ENCODE measurements at regions not wholly inside any gene's neighbourhood (a gene's known extent, or its start where the extent isn't known, plus 50 kb on each side); places are given as distances from the start of the nearest gene placed in this dataset.

- H3K27ac ChIP-seq (ENCODE audit: low read length), result no peak overlapping the region
- H3K4me3 ChIP-seq (ENCODE audit: low read length), result no peak overlapping the region
- no peaks in the 10 kb centered on the region for H3K36me3 ChIP-seq (ENCODE audit: control insufficient read depth, insufficient read depth, low read length)
- H3K9me3 ChIP-seq (replicated peaks; ENCODE audit: control insufficient read depth, low read depth, low read length), result no peaks in the 10 kb centered on the region
- WGBS (ENCODE audit: insufficient coverage), result no CpG with 5 or more reads among the region's 5 CpGs
- no peaks in the 10 kb centered on the region for H3K27me3 ChIP-seq (ENCODE audit: control insufficient read depth, insufficient read depth, low read length)
- no peaks in the 10 kb centered on the region for H3K4me1 ChIP-seq (ENCODE audit: control insufficient read depth, insufficient read depth, low read length)
- peak; percentile 3 for DNase-seq
Measured at GRCh38 chr2:180411661-180412060, 404.6 kb upstream of the CWC22 start.

DNA sequence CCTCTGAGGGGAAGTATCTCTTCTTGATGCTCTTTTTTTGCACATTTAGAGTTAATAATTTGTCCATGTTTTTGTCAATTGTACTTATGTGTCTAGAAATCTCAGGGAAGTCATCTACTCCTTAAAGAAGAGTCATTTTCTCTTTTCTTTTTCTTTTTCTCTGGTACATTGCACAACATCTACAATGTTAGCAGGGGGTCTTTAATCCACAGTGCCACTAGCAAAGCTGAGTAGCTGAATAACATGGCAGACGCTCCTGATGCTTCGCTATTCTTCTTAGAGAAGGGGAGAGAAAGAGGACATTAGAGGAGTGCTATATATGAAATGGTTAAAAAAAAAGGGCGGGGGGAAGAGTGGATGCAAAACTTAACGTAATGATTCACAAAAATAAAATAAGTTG is 399.6 kb upstream of the CWC22 start:
- DNase-seq, result no peak
- Histone ChIP-seq H3K27me3 (ENCODE audit: control insufficient read depth, insufficient read depth, low read length) (no peaks in the 10 kb centered on the region), H3K9me3 (replicated peaks; ENCODE audit: control insufficient read depth, low read depth, low read length) (no peaks in the 10 kb centered on the region), H3K27ac (ENCODE audit: low read length) (no peak overlapping the region), H3K4me1 (ENCODE audit: control insufficient read depth, insufficient read depth, low read length) (no peaks in the 10 kb centered on the region), H3K4me3 (ENCODE audit: low read length) (no peak overlapping the region), H3K36me3 (ENCODE audit: control insufficient read depth, insufficient read depth, low read length) (no peaks in the 10 kb centered on the region)
- WGBS (ENCODE audit: insufficient coverage), result no CpG with 5 or more reads among the region's 4 CpGs

DNA sequence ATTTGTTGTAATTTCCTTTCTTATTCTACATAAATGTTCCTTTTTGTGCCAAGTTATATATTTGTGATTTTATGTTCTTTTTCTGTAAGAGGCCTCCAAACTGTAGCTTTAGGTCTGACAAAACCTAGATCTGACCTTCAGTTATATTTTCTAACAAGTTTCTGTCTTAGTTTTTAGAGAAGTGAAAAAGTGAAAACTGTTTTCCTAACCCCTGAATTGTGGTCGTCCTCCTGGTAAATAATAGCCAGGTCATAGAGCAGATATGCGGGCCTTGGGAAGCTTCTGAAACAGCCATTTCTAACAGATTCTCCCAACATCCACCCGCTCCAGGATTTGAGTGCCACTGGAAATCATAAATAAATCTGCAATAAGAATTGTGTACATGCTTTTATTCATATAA is 398.4 kb upstream of the CWC22 start:
- no peaks in the 10 kb centered on the region for H3K9me3 ChIP-seq (replicated peaks; ENCODE audit: control insufficient read depth, low read depth, low read length)

DNA sequence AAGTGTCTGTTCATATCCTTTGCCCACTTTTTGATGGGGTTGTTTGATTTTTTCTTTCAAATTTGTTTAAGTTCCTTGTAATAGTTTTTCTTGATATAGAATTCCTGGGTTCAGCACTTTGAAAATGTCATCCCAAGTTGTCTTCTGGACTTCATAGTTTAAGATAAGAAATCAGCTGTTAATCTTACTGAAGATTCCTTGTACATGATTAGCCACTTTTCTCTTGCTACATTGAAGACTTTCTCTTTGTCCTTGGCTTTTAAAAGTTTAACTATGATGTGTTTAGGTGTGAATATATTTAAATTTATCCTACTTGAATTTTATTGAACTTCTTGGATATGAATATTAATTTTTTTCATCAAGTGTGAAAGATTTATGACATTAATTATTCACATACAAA is 387.2 kb upstream of the CWC22 start:
- no peaks in the 10 kb centered on the region for H3K27me3 ChIP-seq (ENCODE audit: control insufficient read depth, insufficient read depth, low read length)
- H3K4me3 ChIP-seq (ENCODE audit: low read length), result no peak overlapping the region
- DNase-seq, result no peak
- H3K4me1 ChIP-seq (ENCODE audit: control insufficient read depth, insufficient read depth, low read length), result no peaks in the 10 kb centered on the region
- H3K9me3 ChIP-seq (replicated peaks; ENCODE audit: control insufficient read depth, low read depth, low read length), result peaks cover 7% of the 10 kb centered on the region
- H3K27ac ChIP-seq (ENCODE audit: low read length), result no peak overlapping the region
- no peaks in the 10 kb centered on the region for H3K36me3 ChIP-seq (ENCODE audit: control insufficient read depth, insufficient read depth, low read length)

More for the DNA sequence above, 398.4 kb upstream of the CWC22 start:
- Histone ChIP-seq H3K4me3 (ENCODE audit: low read length) (no peak overlapping the region), H3K27ac (ENCODE audit: low read length) (no peak overlapping the region), H3K4me1 (ENCODE audit: control insufficient read depth, insufficient read depth, low read length) (no peaks in the 10 kb centered on the region), H3K27me3 (ENCODE audit: control insufficient read depth, insufficient read depth, low read length) (no peaks in the 10 kb centered on the region), H3K36me3 (ENCODE audit: control insufficient read depth, insufficient read depth, low read length) (no peaks in the 10 kb centered on the region)
- DNase-seq, result no peak
- no CpG with 5 or more reads among the region's 3 CpGs for WGBS (ENCODE audit: insufficient coverage)

DNA sequence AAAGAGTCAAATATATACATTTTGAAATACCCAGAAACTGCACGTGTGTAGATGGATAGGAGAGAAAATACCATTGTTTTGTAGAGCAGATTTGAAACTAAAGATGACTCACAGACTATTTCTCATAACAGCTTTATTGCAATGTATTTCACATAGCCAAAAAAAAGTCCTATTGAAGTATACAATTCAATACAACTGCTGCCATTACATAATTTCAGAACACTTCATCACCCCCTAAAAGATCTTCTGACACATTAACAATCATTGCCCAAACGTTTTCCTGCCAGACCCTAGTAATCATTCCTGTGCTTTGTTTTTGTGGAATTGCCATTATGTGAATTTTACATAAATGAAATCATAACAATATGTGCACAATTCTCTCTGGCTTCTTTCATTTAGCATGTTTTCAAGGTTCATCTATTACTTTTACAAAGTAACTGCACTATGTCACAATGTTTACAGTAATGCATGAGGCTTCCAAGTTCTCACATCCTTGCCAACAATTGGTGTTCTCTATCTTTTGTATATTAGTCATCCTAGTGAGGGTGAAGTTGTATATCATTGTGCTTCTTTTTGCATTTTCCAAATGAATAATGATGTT is 378.6 kb upstream of the CWC22 start:
- DNase-seq, result peak; percentile 92
- H3K9me3 ChIP-seq (replicated peaks; ENCODE audit: control insufficient read depth, low read depth, low read length), result peaks cover 1% of the 10 kb centered on the region
- no CpG with 5 or more reads among the region's 2 CpGs for WGBS (ENCODE audit: insufficient coverage)

DNA sequence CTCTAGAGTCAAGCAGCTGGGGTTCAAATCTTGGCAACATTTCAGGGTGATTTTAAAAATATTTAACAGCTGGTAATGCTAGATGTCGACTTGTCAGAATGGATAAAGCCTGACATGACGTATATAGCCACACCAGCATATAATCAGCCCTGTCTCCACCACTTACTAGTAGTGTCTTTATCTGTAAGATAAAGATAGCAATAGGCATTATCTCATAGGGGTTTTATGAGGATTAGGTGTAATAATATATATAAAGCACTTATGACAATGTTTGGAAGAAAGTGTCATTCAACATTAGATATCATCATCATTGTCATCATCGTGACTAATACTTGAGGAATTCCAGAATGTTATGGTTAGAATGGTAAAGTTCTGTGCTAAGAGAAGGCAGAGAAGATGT is 369.0 kb upstream of the CWC22 start:
- DNase-seq, result peak; percentile 37
- Histone ChIP-seq H3K4me1 (ENCODE audit: control insufficient read depth, insufficient read depth, low read length) (peaks cover 2% of the 10 kb centered on the region), H3K36me3 (ENCODE audit: control insufficient read depth, insufficient read depth, low read length) (no peaks in the 10 kb centered on the region), H3K27me3 (ENCODE audit: control insufficient read depth, insufficient read depth, low read length) (no peaks in the 10 kb centered on the region), H3K27ac (ENCODE audit: low read length) (no peak overlapping the region), H3K4me3 (ENCODE audit: low read length) (no peak overlapping the region), H3K9me3 (replicated peaks; ENCODE audit: control insufficient read depth, low read depth, low read length) (peaks cover 2% of the 10 kb centered on the region)
- WGBS (ENCODE audit: insufficient coverage), result no CpG with 5 or more reads among the region's 3 CpGs

More for the DNA sequence above, 378.6 kb upstream of the CWC22 start:
- no peak overlapping the region for H3K4me3 ChIP-seq (ENCODE audit: low read length)
- H3K27ac ChIP-seq (ENCODE audit: low read length), result no peak overlapping the region
- no peaks in the 10 kb centered on the region for H3K4me1 ChIP-seq (ENCODE audit: control insufficient read depth, insufficient read depth, low read length)
- H3K27me3 ChIP-seq (ENCODE audit: control insufficient read depth, insufficient read depth, low read length), result no peaks in the 10 kb centered on the region
- H3K36me3 ChIP-seq (ENCODE audit: control insufficient read depth, insufficient read depth, low read length), result no peaks in the 10 kb centered on the region

- peak; percentile 5 for DNase-seq
- WGBS (ENCODE audit: insufficient coverage), result no CpG with 5 or more reads among the region's 3 CpGs
- Histone ChIP-seq H3K27ac (ENCODE audit: low read length) (no peak overlapping the region), H3K36me3 (ENCODE audit: control insufficient read depth, insufficient read depth, low read length) (no peaks in the 10 kb centered on the region), H3K4me3 (ENCODE audit: low read length) (no peak overlapping the region), H3K9me3 (replicated peaks; ENCODE audit: control insufficient read depth, low read depth, low read length) (no peaks in the 10 kb centered on the region), H3K4me1 (ENCODE audit: control insufficient read depth, insufficient read depth, low read length) (peaks cover 5% of the 10 kb centered on the region), H3K27me3 (ENCODE audit: control insufficient read depth, insufficient read depth, low read length) (no peaks in the 10 kb centered on the region)
Measured at GRCh38 chr2:180374502-180375281, 367.6 kb upstream of the CWC22 start.

DNA sequence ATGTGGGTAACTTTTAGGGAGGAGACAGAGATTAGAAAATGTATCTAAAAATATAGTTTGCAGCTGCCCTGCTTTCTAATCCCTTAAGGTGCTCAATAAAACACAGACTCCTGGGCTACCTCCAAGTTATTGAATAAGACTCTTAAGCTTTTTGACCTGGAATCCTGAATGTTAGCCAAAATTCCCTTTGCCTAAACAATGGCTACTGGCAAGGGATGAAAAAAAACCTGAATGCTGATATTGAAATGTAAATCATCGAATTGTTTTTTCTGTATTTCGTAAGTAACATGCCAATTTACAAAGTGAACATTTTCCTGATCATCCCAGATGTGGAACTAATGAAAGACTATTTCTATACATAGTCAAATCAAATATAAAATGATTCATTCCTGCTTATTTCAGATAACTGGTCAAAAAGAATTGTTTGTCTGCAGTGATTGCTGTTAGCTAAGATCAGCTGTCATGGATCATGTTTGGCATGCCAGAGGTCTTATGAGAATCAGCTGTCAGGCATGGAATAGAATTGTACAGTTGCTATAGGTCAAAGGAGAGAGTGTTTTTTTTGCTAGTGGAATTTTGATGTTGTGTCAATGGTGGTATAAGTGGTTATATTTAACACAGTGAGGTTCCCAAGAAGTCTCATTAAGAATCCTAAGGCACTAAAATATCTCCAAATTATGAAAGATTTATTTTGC is 363.6 kb upstream of the CWC22 start:
- no CpG with 5 or more reads among the region's 2 CpGs for WGBS (ENCODE audit: insufficient coverage)
- Histone ChIP-seq H3K9me3 (replicated peaks; ENCODE audit: control insufficient read depth, low read depth, low read length) (no peaks in the 10 kb centered on the region), H3K4me3 (ENCODE audit: low read length) (no peak overlapping the region), H3K27ac (ENCODE audit: low read length) (peak overlapping the region; percentile 33), H3K4me1 (ENCODE audit: control insufficient read depth, insufficient read depth, low read length) (peaks cover 16% of the 10 kb centered on the region), H3K36me3 (ENCODE audit: control insufficient read depth, insufficient read depth, low read length) (no peaks in the 10 kb centered on the region), H3K27me3 (ENCODE audit: control insufficient read depth, insufficient read depth, low read length) (no peaks in the 10 kb centered on the region)
- peak; percentile 62 for DNase-seq

- WGBS (ENCODE audit: insufficient coverage), result 20% methylated on average over 1 of the region's 2 CpGs
- H3K4me3 ChIP-seq (ENCODE audit: low read length), result no peak overlapping the region
- peak; percentile 76 for DNase-seq
- H3K4me1 ChIP-seq (ENCODE audit: control insufficient read depth, insufficient read depth, low read length), result peaks cover 16% of the 10 kb centered on the region
- no peaks in the 10 kb centered on the region for H3K9me3 ChIP-seq (replicated peaks; ENCODE audit: control insufficient read depth, low read depth, low read length)
- no peaks in the 10 kb centered on the region for H3K27me3 ChIP-seq (ENCODE audit: control insufficient read depth, insufficient read depth, low read length)
- H3K27ac ChIP-seq (ENCODE audit: low read length), result peak overlapping the region; percentile 40
- H3K36me3 ChIP-seq (ENCODE audit: control insufficient read depth, insufficient read depth, low read length), result no peaks in the 10 kb centered on the region
Measured at GRCh38 chr2:180368881-180369280, 361.8 kb upstream of the CWC22 start.

- no peak overlapping the region for H3K4me3 ChIP-seq (ENCODE audit: low read length)
- H3K36me3 ChIP-seq (ENCODE audit: control insufficient read depth, insufficient read depth, low read length), result no peaks in the 10 kb centered on the region
- DNase-seq, result peak; percentile 91
- peak overlapping the region; percentile 62 for H3K27ac ChIP-seq (ENCODE audit: low read length)
- peaks cover 16% of the 10 kb centered on the region for H3K4me1 ChIP-seq (ENCODE audit: control insufficient read depth, insufficient read depth, low read length)
- H3K27me3 ChIP-seq (ENCODE audit: control insufficient read depth, insufficient read depth, low read length), result no peaks in the 10 kb centered on the region
- H3K9me3 ChIP-seq (replicated peaks; ENCODE audit: control insufficient read depth, low read depth, low read length), result no peaks in the 10 kb centered on the region
Measured at GRCh38 chr2:180367815-180368214, 360.7 kb upstream of the CWC22 start.
